ENCODE measurements at regions not wholly inside any gene's neighbourhood (a gene's known extent, or its start where the extent isn't known, plus 50 kb on each side); places are given as distances from the start of the nearest gene placed in this dataset.

- H3K4me1 Mint-ChIP-seq: no peaks in the 10 kb centered on the region
- no peak overlapping the region for H3K27ac Mint-ChIP-seq
- intact Hi-C loops (cut with DNase I, micrococcal nuclease): no loop called here
- peaks cover 3% of the 10 kb centered on the region for H3K27me3 Mint-ChIP-seq
- CTCF ChIA-PET: interaction anchor here (0.6 kb wide), 1 partner anchor 587 kb away, joined by 3 read pairs; no protein-coding TSS in a partner anchor
- H3K4me3 Mint-ChIP-seq: no peak overlapping the region
- no peaks in the 10 kb centered on the region for H3K36me3 Mint-ChIP-seq (ENCODE audit: low read depth)
- ATAC-seq (no peak), DNase-seq (no peak)
- POLR2A ChIA-PET: no interaction called here
- H3K9me3 Mint-ChIP-seq (ENCODE audit: low read depth): no peaks in the 10 kb centered on the region
Measured at GRCh38 chr6:140320081-140321080, 945.9 kb upstream of the CITED2 start.

- H3K27ac Mint-ChIP-seq: no peak overlapping the region
- H3K9me3 Mint-ChIP-seq (ENCODE audit: low read depth): no peaks in the 10 kb centered on the region
- no peak overlapping the region for H3K4me3 Mint-ChIP-seq
- POLR2A ChIA-PET: no interaction called here
- CTCF ChIA-PET: no interaction called here
- ATAC-seq (no peak), DNase-seq (no peak)
- H3K4me1 Mint-ChIP-seq: no peaks in the 10 kb centered on the region
- intact Hi-C loops (cut with DNase I, micrococcal nuclease): no loop called here
- peaks cover 3% of the 10 kb centered on the region for H3K27me3 Mint-ChIP-seq
- H3K36me3 Mint-ChIP-seq (ENCODE audit: low read depth): no peaks in the 10 kb centered on the region
Measured at GRCh38 chr6:140319209-140319608, 944.8 kb upstream of the CITED2 start.

- peaks cover 3% of the 10 kb centered on the region for H3K27me3 Mint-ChIP-seq
- DNase-seq (no peak), ATAC-seq (no peak)
- POLR2A ChIA-PET: no interaction called here
- CTCF ChIA-PET: no interaction called here
- no peaks in the 10 kb centered on the region for H3K4me1 Mint-ChIP-seq
- H3K9me3 Mint-ChIP-seq (ENCODE audit: low read depth): no peaks in the 10 kb centered on the region
- no peak overlapping the region for H3K4me3 Mint-ChIP-seq
- H3K36me3 Mint-ChIP-seq (ENCODE audit: low read depth): no peaks in the 10 kb centered on the region
- intact Hi-C loops (cut with DNase I, micrococcal nuclease): no loop called here
- H3K27ac Mint-ChIP-seq: no peak overlapping the region
Measured at GRCh38 chr6:140318408-140318807, 944.0 kb upstream of the CITED2 start.

GRCh38 chr6:140317950-140318349 is 943.5 kb upstream of the CITED2 start:
- intact Hi-C loops (cut with DNase I, micrococcal nuclease): no loop called here
- CTCF ChIA-PET: no interaction called here
- Mint-ChIP-seq H3K36me3 (ENCODE audit: low read depth) (no peaks in the 10 kb centered on the region), H3K9me3 (ENCODE audit: low read depth) (no peaks in the 10 kb centered on the region), H3K27me3 (peaks cover 3% of the 10 kb centered on the region), H3K4me1 (no peaks in the 10 kb centered on the region), H3K27ac (no peak overlapping the region), H3K4me3 (no peak overlapping the region)
- no peak for ATAC-seq
- DNase-seq: no peak
- POLR2A ChIA-PET: no interaction called here

GRCh38 chr6:140316966-140317365 is 942.5 kb upstream of the CITED2 start:
- Mint-ChIP-seq H3K4me3 (no peak overlapping the region), H3K4me1 (no peaks in the 10 kb centered on the region), H3K36me3 (ENCODE audit: low read depth) (no peaks in the 10 kb centered on the region), H3K9me3 (ENCODE audit: low read depth) (no peaks in the 10 kb centered on the region), H3K27me3 (peaks cover 3% of the 10 kb centered on the region), H3K27ac (no peak overlapping the region)
- ChIA-PET CTCF (no interaction called here), POLR2A (no interaction called here)
- intact Hi-C loops (cut with DNase I, micrococcal nuclease): no loop called here
- DNase-seq (peak; percentile 7), ATAC-seq (peak; percentile 39)

GRCh38 chr6:140314682-140315081 is 940.2 kb upstream of the CITED2 start:
- no peak for ATAC-seq
- Mint-ChIP-seq H3K9me3 (ENCODE audit: low read depth) (no peaks in the 10 kb centered on the region), H3K4me1 (no peaks in the 10 kb centered on the region), H3K4me3 (no peak overlapping the region), H3K27me3 (peaks cover 3% of the 10 kb centered on the region), H3K36me3 (ENCODE audit: low read depth) (no peaks in the 10 kb centered on the region), H3K27ac (no peak overlapping the region)
- intact Hi-C loops (cut with DNase I, micrococcal nuclease): no loop called here
- ChIA-PET POLR2A (no interaction called here), CTCF (interaction anchor here (0.6 kb wide), 1 partner anchor 237 kb away, joined by 3 read pairs; no protein-coding TSS in a partner anchor)
- no peak for DNase-seq

GRCh38 chr6:140311146-140311545 is 936.7 kb upstream of the CITED2 start:
- no peak overlapping the region for H3K4me3 Mint-ChIP-seq
- H3K36me3 Mint-ChIP-seq (ENCODE audit: low read depth): no peaks in the 10 kb centered on the region
- DNase-seq (no peak), ATAC-seq (no peak)
- H3K9me3 Mint-ChIP-seq (ENCODE audit: low read depth): no peaks in the 10 kb centered on the region
- POLR2A ChIA-PET: no interaction called here
- CTCF ChIA-PET: no interaction called here
- H3K27me3 Mint-ChIP-seq: no peaks in the 10 kb centered on the region
- intact Hi-C loops (cut with DNase I, micrococcal nuclease): no loop called here
- H3K4me1 Mint-ChIP-seq: no peaks in the 10 kb centered on the region
- H3K27ac Mint-ChIP-seq: no peak overlapping the region

GRCh38 chr6:140303218-140303949 is 928.9 kb upstream of the CITED2 start:
- Mint-ChIP-seq H3K27ac (no peak overlapping the region), H3K4me3 (no peak overlapping the region), H3K4me1 (no peaks in the 10 kb centered on the region), H3K27me3 (peaks cover 8% of the 10 kb centered on the region), H3K36me3 (ENCODE audit: low read depth) (no peaks in the 10 kb centered on the region), H3K9me3 (ENCODE audit: low read depth) (no peaks in the 10 kb centered on the region)
- no peak for ATAC-seq
- DNase-seq: no peak
- intact Hi-C loops (cut with DNase I, micrococcal nuclease): no loop called here
- ChIA-PET CTCF (no interaction called here), POLR2A (no interaction called here)

GRCh38 chr6:140300331-140300730 is 925.9 kb upstream of the CITED2 start:
- POLR2A ChIA-PET: no interaction called here
- no peak for ATAC-seq
- Mint-ChIP-seq H3K4me1 (no peaks in the 10 kb centered on the region), H3K27ac (no peak overlapping the region), H3K36me3 (ENCODE audit: low read depth) (no peaks in the 10 kb centered on the region), H3K9me3 (ENCODE audit: low read depth) (no peaks in the 10 kb centered on the region), H3K4me3 (no peak overlapping the region), H3K27me3 (peaks cover 8% of the 10 kb centered on the region)
- DNase-seq: no peak
- CTCF ChIA-PET: no interaction called here
- intact Hi-C loops (cut with DNase I, micrococcal nuclease): no loop called here

- Mint-ChIP-seq H3K9me3 (ENCODE audit: low read depth) (no peaks in the 10 kb centered on the region), H3K36me3 (ENCODE audit: low read depth) (no peaks in the 10 kb centered on the region), H3K4me1 (no peaks in the 10 kb centered on the region), H3K27me3 (peaks cover 9% of the 10 kb centered on the region), H3K27ac (no peak overlapping the region), H3K4me3 (no peak overlapping the region)
- POLR2A ChIA-PET: no interaction called here
- no peak for ATAC-seq
- intact Hi-C loops (cut with DNase I, micrococcal nuclease): no loop called here
- no peak for DNase-seq
- CTCF ChIA-PET: no interaction called here
Measured at GRCh38 chr6:140289186-140289585, 914.7 kb upstream of the CITED2 start.

GRCh38 chr6:140285998-140286690 is 911.7 kb upstream of the CITED2 start:
- H3K36me3 Mint-ChIP-seq (ENCODE audit: low read depth): no peaks in the 10 kb centered on the region
- H3K4me1 Mint-ChIP-seq: no peaks in the 10 kb centered on the region
- H3K27me3 Mint-ChIP-seq: peaks cover 7% of the 10 kb centered on the region
- H3K27ac Mint-ChIP-seq: no peak overlapping the region
- no peak overlapping the region for H3K4me3 Mint-ChIP-seq
- no peak for ATAC-seq
- no peaks in the 10 kb centered on the region for H3K9me3 Mint-ChIP-seq (ENCODE audit: low read depth)
- no peak for DNase-seq
- POLR2A ChIA-PET: no interaction called here
- CTCF ChIA-PET: no interaction called here
- intact Hi-C loops (cut with DNase I, micrococcal nuclease): no loop called here

GRCh38 chr6:140285471-140285870 is 911.0 kb upstream of the CITED2 start:
- Mint-ChIP-seq H3K4me1 (no peaks in the 10 kb centered on the region), H3K9me3 (ENCODE audit: low read depth) (no peaks in the 10 kb centered on the region), H3K27ac (no peak overlapping the region), H3K36me3 (ENCODE audit: low read depth) (no peaks in the 10 kb centered on the region), H3K27me3 (peaks cover 9% of the 10 kb centered on the region), H3K4me3 (no peak overlapping the region)
- intact Hi-C loops (cut with DNase I, micrococcal nuclease): no loop called here
- CTCF ChIA-PET: no interaction called here
- DNase-seq (no peak), ATAC-seq (no peak)
- POLR2A ChIA-PET: no interaction called here
